GM12878 (cell line): ENCODE measurements at regions not wholly inside any gene's neighbourhood (a gene's known extent, or its start where the extent isn't known, plus 50 kb on each side); places are given as distances from the start of the nearest gene placed in this dataset.

Experiments
- FOS ChIP-seq: IDR thresholded peaks from 3 replicates; pipeline ENCODE4 v1.6.1; 2011; ENCODE audit warnings: borderline replicate concordance; ENCODE audit not compliant: insufficient read length; ENCODE audit errors: extremely low read depth
- NR2C1 ChIP-seq: fragments of 450-650 bp; IDR thresholded peaks from 2 replicates; pipeline ENCODE4 v1.6.1; 2017; ENCODE audit warnings: antibody characterized with exemption, mild to moderate bottlenecking, moderate library complexity
- POLR2A ChIP-seq: IDR thresholded peaks from 2 replicates; pipeline ENCODE4 v1.6.1; 2011; ENCODE audit warnings: low read depth, mild to moderate bottlenecking, low read length
- SMC3 ChIP-seq: IDR thresholded peaks from 2 replicates; pipeline ENCODE4 v1.6.1; 2011; ENCODE audit warnings: low read length, improper control_type of control experiment, borderline replicate concordance
- STAT1 ChIP-seq: fragments of 450-650 bp; conservative IDR thresholded peaks from 2 replicates; pipeline ENCODE4 v1.6.1; 2014; ENCODE audit warnings: antibody characterized with exemption, mild to moderate bottlenecking
- TARDBP ChIP-seq: IDR thresholded peaks from 2 replicates; pipeline ENCODE4 v1.6.1; 2016; ENCODE audit warnings: borderline replicate concordance
- ZNF687 ChIP-seq: fragments of 450-650 bp; IDR thresholded peaks from 2 replicates; pipeline ENCODE4 v1.6.1; 2017; ENCODE audit warnings: mild to moderate bottlenecking, moderate library complexity
- TF ChIP-seq, protein P1 (sequence below): IDR thresholded peaks from 2 replicates; pipeline ENCODE4 v1.6.1; 2011; ENCODE audit warnings: low read depth, mild to moderate bottlenecking, low read length, moderate library complexity, borderline replicate concordance; ENCODE audit errors: extremely low read depth
- TF ChIP-seq, protein P2 (sequence below): IDR thresholded peaks from 2 replicates; pipeline ENCODE4 v1.6.1; 2012; ENCODE audit warnings: low read length, inconsistent platforms

DNA sequence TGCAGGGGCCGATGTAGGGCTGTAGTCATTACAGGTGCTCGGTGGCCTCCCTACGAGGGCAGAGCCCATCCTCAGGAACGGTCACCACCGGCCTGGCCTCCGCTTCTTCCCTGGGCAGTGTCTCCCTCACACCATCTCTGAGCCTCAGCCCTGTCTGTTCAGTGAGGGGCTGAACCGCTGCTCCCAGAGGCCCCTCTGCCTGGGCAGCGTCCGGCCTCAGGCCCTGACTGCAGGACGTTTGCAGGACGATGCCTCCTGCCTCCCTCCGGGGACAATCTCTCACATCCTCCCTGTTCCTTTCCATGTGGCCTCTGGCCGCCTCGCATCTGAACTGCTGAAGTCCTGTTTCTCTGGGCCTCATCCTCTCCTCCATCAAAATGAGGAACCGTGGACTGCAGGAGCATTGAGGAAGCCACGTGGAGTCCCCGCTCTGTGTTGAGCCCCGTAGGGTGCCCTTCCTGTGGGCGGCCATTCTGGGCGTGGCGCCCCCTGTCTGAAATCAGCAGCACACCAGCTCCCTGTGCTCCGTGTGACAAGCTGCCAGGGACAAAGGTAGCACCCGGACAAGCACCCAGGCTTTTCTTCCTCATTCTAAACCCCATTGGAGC lies 933.5 kb downstream of the BRD1 start (continued):
- TF ChIP-seq, protein P1, sequence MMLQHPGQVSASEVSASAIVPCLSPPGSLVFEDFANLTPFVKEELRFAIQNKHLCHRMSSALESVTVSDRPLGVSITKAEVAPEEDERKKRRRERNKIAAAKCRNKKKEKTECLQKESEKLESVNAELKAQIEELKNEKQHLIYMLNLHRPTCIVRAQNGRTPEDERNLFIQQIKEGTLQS: no peak
- TF ChIP-seq FOS (no peak), TARDBP (no peak), ZNF687 (no peak), SMC3 (no peak), STAT1 (no peak), NR2C1 (no peak), POLR2A (no peak)
- TF ChIP-seq, protein P2, sequence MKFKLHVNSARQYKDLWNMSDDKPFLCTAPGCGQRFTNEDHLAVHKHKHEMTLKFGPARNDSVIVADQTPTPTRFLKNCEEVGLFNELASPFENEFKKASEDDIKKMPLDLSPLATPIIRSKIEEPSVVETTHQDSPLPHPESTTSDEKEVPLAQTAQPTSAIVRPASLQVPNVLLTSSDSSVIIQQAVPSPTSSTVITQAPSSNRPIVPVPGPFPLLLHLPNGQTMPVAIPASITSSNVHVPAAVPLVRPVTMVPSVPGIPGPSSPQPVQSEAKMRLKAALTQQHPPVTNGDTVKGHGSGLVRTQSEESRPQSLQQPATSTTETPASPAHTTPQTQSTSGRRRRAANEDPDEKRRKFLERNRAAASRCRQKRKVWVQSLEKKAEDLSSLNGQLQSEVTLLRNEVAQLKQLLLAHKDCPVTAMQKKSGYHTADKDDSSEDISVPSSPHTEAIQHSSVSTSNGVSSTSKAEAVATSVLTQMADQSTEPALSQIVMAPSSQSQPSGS: no peak
